ENCODE measurements at regions not wholly inside any gene's neighbourhood (a gene's known extent, or its start where the extent isn't known, plus 50 kb on each side); places are given as distances from the start of the nearest gene placed in this dataset.

DNA sequence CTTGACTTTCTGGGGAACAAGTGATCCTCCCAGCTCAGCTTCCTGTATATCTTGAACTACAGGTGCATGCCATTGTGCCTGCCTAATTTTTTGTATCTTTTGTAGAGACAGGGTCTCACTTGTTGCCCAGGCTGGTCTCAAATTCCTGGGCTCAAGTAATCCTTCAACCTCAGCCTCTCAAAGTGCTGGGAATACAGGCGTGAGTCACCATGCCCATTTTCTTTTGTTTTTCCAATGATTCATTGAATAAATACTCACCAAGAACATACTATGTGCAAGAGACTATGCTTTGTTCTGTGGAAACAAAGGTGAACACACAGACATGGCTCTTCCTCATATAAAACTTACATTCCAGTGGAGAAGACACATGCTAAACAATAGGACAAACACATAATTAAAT, 407.8 kb upstream of the DAB1 start:
- no peaks in the 10 kb centered on the region for H3K79me2 ChIP-seq
- H3K4me2 ChIP-seq (ENCODE audit: low read length): no peak overlapping the region
- no peaks in the 10 kb centered on the region for H3K36me3 ChIP-seq (ENCODE audit: control insufficient read depth, insufficient read depth, low read length)
- H3K27ac ChIP-seq: no peak overlapping the region
- no peaks in the 10 kb centered on the region for H3K27me3 ChIP-seq (ENCODE audit: control insufficient read depth, insufficient read depth, low read length)
- H3K9ac ChIP-seq: no peak overlapping the region
- H2AFZ ChIP-seq: no peak overlapping the region
- no peaks in the 10 kb centered on the region for H3K9me3 ChIP-seq (ENCODE audit: control insufficient read depth, low read length)
- TF ChIP-seq, protein P1, sequence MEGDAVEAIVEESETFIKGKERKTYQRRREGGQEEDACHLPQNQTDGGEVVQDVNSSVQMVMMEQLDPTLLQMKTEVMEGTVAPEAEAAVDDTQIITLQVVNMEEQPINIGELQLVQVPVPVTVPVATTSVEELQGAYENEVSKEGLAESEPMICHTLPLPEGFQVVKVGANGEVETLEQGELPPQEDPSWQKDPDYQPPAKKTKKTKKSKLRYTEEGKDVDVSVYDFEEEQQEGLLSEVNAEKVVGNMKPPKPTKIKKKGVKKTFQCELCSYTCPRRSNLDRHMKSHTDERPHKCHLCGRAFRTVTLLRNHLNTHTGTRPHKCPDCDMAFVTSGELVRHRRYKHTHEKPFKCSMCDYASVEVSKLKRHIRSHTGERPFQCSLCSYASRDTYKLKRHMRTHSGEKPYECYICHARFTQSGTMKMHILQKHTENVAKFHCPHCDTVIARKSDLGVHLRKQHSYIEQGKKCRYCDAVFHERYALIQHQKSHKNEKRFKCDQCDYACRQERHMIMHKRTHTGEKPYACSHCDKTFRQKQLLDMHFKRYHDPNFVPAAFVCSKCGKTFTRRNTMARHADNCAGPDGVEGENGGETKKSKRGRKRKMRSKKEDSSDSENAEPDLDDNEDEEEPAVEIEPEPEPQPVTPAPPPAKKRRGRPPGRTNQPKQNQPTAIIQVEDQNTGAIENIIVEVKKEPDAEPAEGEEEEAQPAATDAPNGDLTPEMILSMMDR (IDR thresholded peaks at IDR 0.05): no peak
- H3K4me3 ChIP-seq (ENCODE audit: low read depth, low read length): no peak overlapping the region
- no peaks in the 10 kb centered on the region for H3K4me1 ChIP-seq

DNA sequence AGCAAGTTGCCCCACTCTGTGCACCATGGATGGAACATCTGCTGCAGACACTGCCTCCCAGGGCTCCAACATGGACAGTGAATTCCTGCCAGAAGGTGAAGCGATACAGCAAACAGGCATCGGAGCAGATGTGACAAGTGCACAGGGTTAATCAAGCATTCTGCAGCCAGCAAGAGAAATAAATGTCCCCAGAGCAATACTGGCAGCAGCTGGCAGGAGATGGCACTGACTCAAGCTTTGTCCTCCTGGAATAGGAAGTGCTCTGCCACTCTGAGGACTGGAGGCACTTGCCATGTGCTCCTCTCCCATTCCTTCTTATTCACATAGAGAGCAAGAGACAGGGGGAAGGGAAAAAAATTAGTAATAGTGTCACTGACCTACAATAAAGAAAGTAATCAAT, 402.7 kb upstream of the DAB1 start:
- no peak overlapping the region for H2AFZ ChIP-seq
- H3K9ac ChIP-seq: no peak overlapping the region
- no peaks in the 10 kb centered on the region for H3K27me3 ChIP-seq (ENCODE audit: control insufficient read depth, insufficient read depth, low read length)
- no peaks in the 10 kb centered on the region for H3K79me2 ChIP-seq
- no peak overlapping the region for H3K4me2 ChIP-seq (ENCODE audit: low read length)
- no peak overlapping the region for H3K27ac ChIP-seq
- H3K36me3 ChIP-seq (ENCODE audit: control insufficient read depth, insufficient read depth, low read length): no peaks in the 10 kb centered on the region
- TF ChIP-seq, protein P1 (IDR thresholded peaks at IDR 0.05): no peak
- H3K4me3 ChIP-seq (ENCODE audit: low read depth, low read length): no peak overlapping the region
- H3K4me1 ChIP-seq: no peaks in the 10 kb centered on the region
- no peaks in the 10 kb centered on the region for H3K9me3 ChIP-seq (ENCODE audit: control insufficient read depth, low read length)

DNA sequence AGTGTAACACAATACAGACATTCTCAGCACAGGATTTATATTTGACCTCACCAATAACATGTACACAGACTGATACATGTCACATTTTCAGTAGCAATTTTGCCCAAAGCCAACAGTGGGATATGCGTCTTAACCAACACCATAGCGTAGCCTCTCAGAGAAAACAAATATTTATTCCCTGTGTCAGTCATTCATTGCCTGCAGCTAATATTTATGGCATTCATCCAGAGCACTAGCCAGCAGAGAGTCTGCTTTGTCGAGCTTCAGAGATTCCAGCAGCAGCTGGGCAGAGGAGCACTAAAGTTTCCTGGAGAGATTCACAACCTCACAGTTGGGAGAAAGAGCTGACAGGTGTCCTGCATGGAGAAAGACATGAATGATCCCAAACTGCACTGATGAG, 400.7 kb upstream of the DAB1 start:
- Histone ChIP-seq H2AFZ (no peak overlapping the region), H3K4me3 (ENCODE audit: low read depth, low read length) (no peak overlapping the region), H3K27me3 (ENCODE audit: control insufficient read depth, insufficient read depth, low read length) (no peaks in the 10 kb centered on the region), H3K9ac (no peak overlapping the region), H3K36me3 (ENCODE audit: control insufficient read depth, insufficient read depth, low read length) (no peaks in the 10 kb centered on the region), H3K9me3 (ENCODE audit: control insufficient read depth, low read length) (no peaks in the 10 kb centered on the region), H3K79me2 (no peaks in the 10 kb centered on the region), H3K4me1 (no peaks in the 10 kb centered on the region), H3K27ac (no peak overlapping the region), H3K4me2 (ENCODE audit: low read length) (no peak overlapping the region)
- TF ChIP-seq, protein P1 (IDR thresholded peaks at IDR 0.05): no peak

DNA sequence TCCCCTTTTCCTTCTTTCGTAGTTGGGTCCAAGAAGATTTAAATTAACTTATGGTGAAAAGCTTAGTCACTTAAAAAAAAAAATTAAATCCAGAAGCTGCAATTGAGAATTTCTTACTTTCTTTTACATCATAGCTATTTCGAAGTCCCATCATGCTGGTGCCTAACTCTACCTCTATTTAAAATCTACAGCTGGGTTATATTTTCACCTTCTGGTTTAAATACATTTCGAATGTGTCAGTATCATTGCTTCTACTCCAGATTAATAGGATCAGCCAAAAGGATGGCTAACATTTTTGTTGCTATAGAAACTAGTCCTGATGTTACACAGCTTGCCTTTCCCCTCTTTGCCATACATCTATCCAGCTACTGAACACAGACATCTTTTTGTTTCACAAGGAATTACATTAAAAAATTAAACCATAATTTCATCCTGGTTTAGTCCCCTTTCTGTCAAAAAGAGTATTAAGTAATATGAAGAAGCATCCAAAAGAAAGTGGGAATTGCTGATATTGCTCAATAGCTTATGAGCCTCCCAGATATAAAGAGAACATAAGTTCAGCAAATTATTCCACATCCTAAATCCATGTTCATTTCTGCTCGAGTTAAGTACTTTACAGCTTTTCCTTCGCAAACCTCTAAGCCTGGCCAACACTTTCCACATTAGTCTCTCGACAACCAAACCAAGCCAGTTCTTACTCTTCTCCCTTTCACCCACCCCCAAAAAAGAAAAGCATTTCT, 396.7 kb upstream of the DAB1 start:
- Histone ChIP-seq H3K27me3 (ENCODE audit: control insufficient read depth, insufficient read depth, low read length) (no peaks in the 10 kb centered on the region), H3K36me3 (ENCODE audit: control insufficient read depth, insufficient read depth, low read length) (no peaks in the 10 kb centered on the region), H3K4me3 (ENCODE audit: low read depth, low read length) (no peak overlapping the region), H3K4me1 (no peaks in the 10 kb centered on the region), H3K79me2 (no peaks in the 10 kb centered on the region), H2AFZ (no peak overlapping the region), H3K9ac (no peak overlapping the region), H3K4me2 (ENCODE audit: low read length) (no peak overlapping the region), H3K27ac (no peak overlapping the region), H3K9me3 (ENCODE audit: control insufficient read depth, low read length) (no peaks in the 10 kb centered on the region)
- TF ChIP-seq, protein P1 (IDR thresholded peaks at IDR 0.05): no peak

DNA sequence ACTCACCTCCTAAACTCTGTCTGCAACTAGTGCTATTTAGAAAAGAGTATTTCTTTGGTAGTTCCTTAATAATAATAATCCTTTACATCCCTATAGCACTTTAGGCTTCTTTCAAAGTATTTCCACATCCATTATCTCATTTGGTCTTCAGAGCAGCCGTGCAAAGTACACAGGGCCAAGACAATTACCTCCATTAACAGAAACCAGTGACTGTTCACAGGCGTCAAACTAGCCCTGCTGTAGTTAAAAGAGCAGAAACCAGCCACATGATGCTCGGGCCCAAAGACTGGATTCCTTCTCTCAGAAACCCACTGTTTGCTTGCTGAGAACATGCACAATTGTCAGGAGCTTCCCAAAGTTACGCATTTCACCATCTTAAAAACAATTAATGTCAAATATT, 396.0 kb upstream of the DAB1 start:
- Histone ChIP-seq H3K9me3 (ENCODE audit: control insufficient read depth, low read length) (no peaks in the 10 kb centered on the region), H2AFZ (no peak overlapping the region), H3K79me2 (no peaks in the 10 kb centered on the region), H3K36me3 (ENCODE audit: control insufficient read depth, insufficient read depth, low read length) (no peaks in the 10 kb centered on the region), H3K4me2 (ENCODE audit: low read length) (no peak overlapping the region), H3K9ac (no peak overlapping the region), H3K4me1 (no peaks in the 10 kb centered on the region), H3K27ac (no peak overlapping the region), H3K4me3 (ENCODE audit: low read depth, low read length) (no peak overlapping the region), H3K27me3 (ENCODE audit: control insufficient read depth, insufficient read depth, low read length) (no peaks in the 10 kb centered on the region)
- TF ChIP-seq, protein P1 (IDR thresholded peaks at IDR 0.05): no peak

Data from parathyroid adenoma (tissue), 2 donors.